Karpas-422 (cell line): ENCODE measurements at regions not wholly inside any gene's neighbourhood (a gene's known extent, or its start where the extent isn't known, plus 50 kb on each side); places are given as distances from the start of the nearest gene placed in this dataset.

Experiments used
- DNase-seq: peaks from one replicate; pipeline ENCODE4 v3.0.0-alpha.2; 2015
- H2AFZ ChIP-seq: fragments of 200-600 bp; sonication (generic); 2 replicates; pipeline ENCODE4 v1.6.1; 2014; ENCODE audit warnings: antibody characterized with exemption, low read length, mixed read lengths
- H3K27ac ChIP-seq: fragments of 200-600 bp; sonication (generic); 2 replicates; pipeline ENCODE4 v1.5.1; 2014; ENCODE audit warnings: mild to moderate bottlenecking, low read length, moderate library complexity
- H3K27me3 ChIP-seq: fragments of 200-600 bp; sonication (generic); 2 replicates; pipeline ENCODE4 v1.6.1; 2014; ENCODE audit warnings: low read length, mixed read lengths
- H3K36me3 ChIP-seq: fragments of 200-600 bp; sonication (generic); 2 replicates; pipeline ENCODE4 v1.6.1; 2014; ENCODE audit warnings: low read length, mixed read lengths; ENCODE audit not compliant: insufficient read depth
- H3K4me1 ChIP-seq: fragments of 200-600 bp; sonication (generic); 2 replicates; pipeline ENCODE4 v1.6.1; 2014; ENCODE audit warnings: mild to moderate bottlenecking, low read length, mixed read lengths
- H3K4me2 ChIP-seq: fragments of 200-600 bp; sonication (generic); 2 replicates; pipeline ENCODE4 v1.6.1; 2014; ENCODE audit warnings: low read length, low read depth, mild to moderate bottlenecking; ENCODE audit not compliant: poor library complexity, severe bottlenecking
- H3K4me3 ChIP-seq: fragments of 200-600 bp; sonication (generic); 2 replicates; pipeline ENCODE4 v1.5.1; 2014; ENCODE audit warnings: mild to moderate bottlenecking, antibody characterized with exemption, low read length, mixed read lengths
- H3K79me2 ChIP-seq: fragments of 200-600 bp; sonication (generic); 2 replicates; pipeline ENCODE4 v1.6.1; 2014; ENCODE audit warnings: mild to moderate bottlenecking, low read length, mixed read lengths
- H3K9ac ChIP-seq: fragments of 200-600 bp; sonication (generic); 2 replicates; pipeline ENCODE4 v1.6.0; 2014; ENCODE audit warnings: low read length
- H3K9me2 ChIP-seq: fragments of 200-600 bp; sonication (generic), shearing (Covaris generic); replicated peaks from 2 replicates; pipeline ENCODE4 v1.6.0; 2014; ENCODE audit warnings: mild to moderate bottlenecking, low read length, moderate library complexity; ENCODE audit not compliant: insufficient read depth
- H3K9me3 ChIP-seq: fragments of 300-700, 200-600 bp; sonication (generic); 2 replicates; pipeline ENCODE4 v1.6.1; 2014; ENCODE audit warnings: low read length, mixed read lengths
- H4K20me1 ChIP-seq: fragments of 200-600 bp; sonication (generic); 2 replicates; pipeline ENCODE4 v1.6.1; 2014; ENCODE audit warnings: mild to moderate bottlenecking, antibody characterized with exemption, low read length, low read depth; ENCODE audit not compliant: insufficient read depth

- Histone ChIP-seq H2AFZ (no peak overlapping the region), H3K9me3 (no peaks in the 10 kb centered on the region), H3K9ac (no peak overlapping the region), H3K27me3 (no peaks in the 10 kb centered on the region), H3K4me2 (no peak overlapping the region), H3K4me1 (no peaks in the 10 kb centered on the region), H3K79me2 (no peaks in the 10 kb centered on the region), H3K27ac (no peak overlapping the region), H3K4me3 (no peak overlapping the region), H4K20me1 (no peaks in the 10 kb centered on the region), H3K9me2 (no peaks in the 10 kb centered on the region), H3K36me3 (no peaks in the 10 kb centered on the region)
- no peak for DNase-seq
These were observed 330.8 kb downstream of the TBC1D4 start for GRCh38 chr13:75151081-75151643.

DNA sequence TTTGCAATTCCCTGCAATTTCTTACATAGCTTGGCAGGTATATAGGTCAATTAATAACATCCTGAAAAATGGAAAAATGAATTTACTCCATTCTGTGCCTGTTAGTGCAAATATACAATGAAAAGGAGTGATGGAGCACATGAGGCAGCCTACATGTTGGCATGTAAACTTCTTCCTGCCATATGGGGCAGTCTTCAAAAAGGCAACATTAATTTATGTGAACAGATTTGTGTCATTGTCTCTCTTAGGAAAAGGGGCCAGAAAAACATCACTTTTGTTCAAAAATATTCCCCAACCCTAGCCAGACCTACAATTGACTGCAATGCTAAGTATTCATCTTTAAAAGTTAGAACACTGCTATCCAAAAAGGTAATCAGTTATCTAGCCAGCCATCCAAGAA is 332.2 kb downstream of the TBC1D4 start:
- no peaks in the 10 kb centered on the region for H3K79me2 ChIP-seq
- H3K4me2 ChIP-seq: no peak overlapping the region
- H3K9me3 ChIP-seq: no peaks in the 10 kb centered on the region

DNA sequence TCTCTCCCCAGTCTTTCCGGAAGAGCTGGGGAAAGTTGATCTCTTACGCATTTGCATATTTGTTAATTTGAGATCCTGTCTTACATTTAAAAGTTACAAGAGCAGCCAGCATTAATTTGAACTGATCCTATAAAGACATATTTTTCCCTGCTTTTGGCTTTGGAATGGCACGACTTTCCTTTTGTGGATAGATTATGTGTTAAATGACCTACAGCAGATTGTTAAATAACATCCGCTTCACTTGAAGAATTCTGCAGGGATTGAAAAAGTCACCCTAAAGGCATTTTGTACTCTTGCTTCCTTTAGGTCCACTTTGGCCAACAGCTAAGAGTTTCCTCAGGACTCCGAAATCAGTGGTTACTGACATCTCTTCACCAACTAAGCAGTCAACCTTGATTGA is 334.0 kb downstream of the TBC1D4 start:
- Histone ChIP-seq H3K9me3 (no peaks in the 10 kb centered on the region), H3K9me2 (no peaks in the 10 kb centered on the region), H3K27me3 (no peaks in the 10 kb centered on the region)

More for the DNA sequence above, 332.2 kb downstream of the TBC1D4 start:
- no peak overlapping the region for H3K27ac ChIP-seq
- no peak overlapping the region for H3K9ac ChIP-seq
- H3K4me1 ChIP-seq: no peaks in the 10 kb centered on the region
- no peak for DNase-seq
- H3K27me3 ChIP-seq: no peaks in the 10 kb centered on the region
- no peaks in the 10 kb centered on the region for H3K36me3 ChIP-seq
- H3K9me2 ChIP-seq: no peaks in the 10 kb centered on the region
- H2AFZ ChIP-seq: no peak overlapping the region
- H3K4me3 ChIP-seq: no peak overlapping the region
- no peaks in the 10 kb centered on the region for H4K20me1 ChIP-seq

GRCh38 chr13:75146436-75146835 is 335.5 kb downstream of the TBC1D4 start:
- H3K9me3 ChIP-seq: no peaks in the 10 kb centered on the region
- H3K9me2 ChIP-seq: no peaks in the 10 kb centered on the region
- no peak overlapping the region for H3K9ac ChIP-seq
- H3K36me3 ChIP-seq: no peaks in the 10 kb centered on the region
- H3K4me3 ChIP-seq: no peak overlapping the region
- no peaks in the 10 kb centered on the region for H3K27me3 ChIP-seq
- H3K27ac ChIP-seq: no peak overlapping the region
- H4K20me1 ChIP-seq: no peaks in the 10 kb centered on the region
- no peak overlapping the region for H2AFZ ChIP-seq
- no peaks in the 10 kb centered on the region for H3K79me2 ChIP-seq
- no peak for DNase-seq
- H3K4me2 ChIP-seq: no peak overlapping the region
- H3K4me1 ChIP-seq: no peaks in the 10 kb centered on the region

More for the DNA sequence above, 334.0 kb downstream of the TBC1D4 start:
- H3K4me1 ChIP-seq: no peaks in the 10 kb centered on the region
- no peak for DNase-seq
- H3K36me3 ChIP-seq: no peaks in the 10 kb centered on the region
- H3K4me3 ChIP-seq: no peak overlapping the region
- no peak overlapping the region for H3K27ac ChIP-seq
- no peaks in the 10 kb centered on the region for H4K20me1 ChIP-seq
- no peak overlapping the region for H3K9ac ChIP-seq
- no peaks in the 10 kb centered on the region for H3K79me2 ChIP-seq
- H2AFZ ChIP-seq: no peak overlapping the region
- H3K4me2 ChIP-seq: no peak overlapping the region

DNA sequence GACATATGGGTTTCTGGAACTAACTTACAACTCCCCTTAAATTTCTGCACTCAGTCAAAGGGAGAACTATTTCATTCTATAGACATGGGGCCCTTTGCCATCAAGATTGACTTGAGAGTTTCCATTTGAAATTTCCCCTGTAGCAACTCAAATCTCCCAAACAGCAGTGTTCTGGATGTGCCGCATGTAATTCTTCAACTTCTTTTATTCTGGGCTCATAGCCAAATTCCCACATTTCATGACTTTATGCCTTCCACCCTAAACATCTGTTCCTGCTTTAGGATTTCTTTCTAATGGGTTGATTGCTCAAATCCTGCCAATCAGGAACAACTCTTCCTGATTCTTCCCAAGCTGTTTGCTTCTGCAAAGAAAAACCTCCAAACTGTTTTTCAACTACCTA is 336.0 kb downstream of the TBC1D4 start:
- Histone ChIP-seq H3K9me3 (no peaks in the 10 kb centered on the region), H4K20me1 (no peaks in the 10 kb centered on the region), H3K27ac (no peak overlapping the region), H3K27me3 (no peaks in the 10 kb centered on the region), H3K4me1 (no peaks in the 10 kb centered on the region), H2AFZ (no peak overlapping the region), H3K79me2 (no peaks in the 10 kb centered on the region), H3K36me3 (no peaks in the 10 kb centered on the region), H3K9me2 (no peaks in the 10 kb centered on the region), H3K4me3 (no peak overlapping the region), H3K9ac (no peak overlapping the region), H3K4me2 (no peak overlapping the region)
- DNase-seq: no peak

DNA sequence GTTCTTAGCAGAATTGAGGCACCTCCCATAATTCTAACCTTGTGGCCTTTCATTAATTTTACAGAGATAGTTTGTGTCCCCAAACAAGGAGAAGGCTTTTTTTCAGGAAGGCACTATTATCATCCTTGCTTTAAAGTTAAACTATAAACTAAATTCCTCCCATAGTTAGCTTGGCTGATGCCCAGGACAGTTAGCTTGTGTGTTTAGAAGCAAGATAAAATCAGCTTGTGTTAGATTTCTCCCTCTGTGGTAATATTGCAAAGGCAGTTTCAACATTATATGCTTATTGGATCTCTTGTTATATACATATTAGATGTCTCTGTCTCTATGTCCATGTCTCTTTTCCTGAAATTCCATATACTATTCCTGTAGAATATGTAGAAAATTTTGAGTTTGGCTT is 342.7 kb downstream of the TBC1D4 start:
- Histone ChIP-seq H3K9ac (no peak overlapping the region), H3K27me3 (no peaks in the 10 kb centered on the region), H3K4me3 (no peak overlapping the region), H2AFZ (no peak overlapping the region), H3K36me3 (no peaks in the 10 kb centered on the region), H4K20me1 (no peaks in the 10 kb centered on the region), H3K9me2 (no peaks in the 10 kb centered on the region), H3K4me1 (no peaks in the 10 kb centered on the region), H3K9me3 (no peaks in the 10 kb centered on the region; the same call in 1 of the 2 replicates), H3K4me2 (no peak overlapping the region), H3K79me2 (no peaks in the 10 kb centered on the region), H3K27ac (no peak overlapping the region)
- DNase-seq: no peak

DNA sequence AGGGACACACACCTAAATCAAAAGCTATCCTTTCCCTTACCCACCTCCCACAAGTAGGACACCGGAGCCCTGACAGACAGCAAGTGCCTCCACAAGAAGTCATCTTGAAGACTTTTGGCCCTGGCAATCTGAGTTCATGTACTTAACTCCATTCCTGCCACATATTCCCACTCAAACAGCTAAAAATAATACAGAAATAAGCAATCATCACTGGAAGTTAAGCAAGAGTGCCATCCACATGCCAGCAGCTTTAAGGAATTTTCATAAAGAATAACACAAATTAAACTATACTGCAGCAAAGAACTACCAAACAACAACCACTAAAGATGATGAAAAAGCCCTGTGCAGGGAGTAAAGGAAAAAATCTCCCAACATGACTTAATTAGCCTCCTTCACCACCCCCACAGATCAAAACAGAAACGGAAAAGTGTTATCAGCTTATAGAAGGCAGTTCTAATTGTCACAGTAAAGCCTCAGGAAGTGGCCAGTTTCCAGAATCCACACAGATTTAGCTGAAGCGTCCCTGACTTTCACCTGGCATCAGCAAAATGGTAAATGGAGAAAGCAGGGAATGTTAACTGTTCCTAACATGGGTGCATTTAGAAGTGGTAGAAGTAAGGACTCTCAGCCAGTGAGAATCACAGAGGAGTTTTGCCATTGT is 343.9 kb downstream of the TBC1D4 start:
- Histone ChIP-seq H3K9ac (no peak overlapping the region), H3K9me2 (no peaks in the 10 kb centered on the region), H3K27ac (no peak overlapping the region), H2AFZ (no peak overlapping the region), H3K36me3 (no peaks in the 10 kb centered on the region), H3K4me2 (no peak overlapping the region), H4K20me1 (no peaks in the 10 kb centered on the region), H3K4me3 (no peak overlapping the region), H3K79me2 (no peaks in the 10 kb centered on the region), H3K4me1 (no peaks in the 10 kb centered on the region), H3K9me3 (no peaks in the 10 kb centered on the region; the same call in 1 of the 2 replicates), H3K27me3 (no peaks in the 10 kb centered on the region)
- DNase-seq: no peak

DNA sequence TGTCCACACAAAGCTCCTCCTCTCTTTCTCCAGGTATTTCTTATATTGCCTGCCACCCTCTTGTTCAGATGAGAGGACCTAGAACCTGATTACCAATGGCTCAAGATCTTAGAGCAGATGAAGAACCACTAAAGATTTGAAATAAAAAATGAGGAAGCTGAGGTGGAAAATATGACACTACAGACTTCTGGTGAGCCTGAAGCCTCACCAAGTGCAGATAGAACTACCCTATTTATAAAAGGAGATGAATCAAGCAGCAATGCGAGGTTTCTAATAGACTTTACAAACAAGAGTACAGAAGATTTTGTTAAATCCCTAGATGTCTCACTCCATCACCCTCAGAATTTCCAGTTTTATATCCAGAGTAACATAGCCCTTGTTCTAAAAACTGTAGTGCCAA is 345.8 kb downstream of the TBC1D4 start:
- Histone ChIP-seq H2AFZ (no peak overlapping the region), H3K4me1 (no peaks in the 10 kb centered on the region), H3K4me2 (no peak overlapping the region), H3K4me3 (no peak overlapping the region), H3K27me3 (no peaks in the 10 kb centered on the region), H3K9me2 (no peaks in the 10 kb centered on the region), H3K9me3 (no peaks in the 10 kb centered on the region; the same call in 1 of the 2 replicates), H3K27ac (no peak overlapping the region), H3K9ac (no peak overlapping the region), H4K20me1 (no peaks in the 10 kb centered on the region), H3K79me2 (no peaks in the 10 kb centered on the region), H3K36me3 (no peaks in the 10 kb centered on the region)
- DNase-seq: no peak
